ENCODE measurements at regions not wholly inside any gene's neighbourhood (a gene's known extent, or its start where the extent isn't known, plus 50 kb on each side); places are given as distances from the start of the nearest gene placed in this dataset.

GRCh38 chr7:14960721-14961120 lies 58.2 kb upstream of the DGKB start:
- DNase-seq: no peak

GRCh38 chr7:14959339-14959738 lies 56.8 kb upstream of the DGKB start:
- no peak for DNase-seq

GRCh38 chr7:14954035-14954434 lies 51.5 kb upstream of the DGKB start:
- no peak for DNase-seq

All from DMS 273 treated with DMSO at 0.1 percent for 48 hours (cell line).